OCI-LY1 (cell line): ENCODE measurements at regions not wholly inside any gene's neighbourhood (a gene's known extent, or its start where the extent isn't known, plus 50 kb on each side); places are given as distances from the start of the nearest gene placed in this dataset.

ENCODE experiments used
- H2AFZ ChIP-seq: fragments of 200-600 bp; sonication (generic), shearing (Covaris generic); 2 replicates; pipeline ENCODE4 v1.6.0; 2014; ENCODE audit warnings: antibody characterized with exemption, mild to moderate bottlenecking, low read length
- H3F3A ChIP-seq: fragments of 200-600 bp; sonication (generic), shearing (Covaris generic); 2 replicates; pipeline ENCODE4 v1.6.0; 2014; ENCODE audit warnings: mild to moderate bottlenecking, antibody characterized with exemption, low read length, moderate library complexity; ENCODE audit not compliant: insufficient read depth
- H3K27ac ChIP-seq: fragments of 200-600 bp; sonication (generic); 2 replicates; pipeline ENCODE4 v1.5.1; 2014; ENCODE audit warnings: low read length, mixed run types, mild to moderate bottlenecking, low read depth; ENCODE audit not compliant: poor library complexity, severe bottlenecking
- H3K27me3 ChIP-seq: fragments of 200-600 bp; sonication (generic); 2 replicates; pipeline ENCODE4 v1.6.0; 2014; ENCODE audit warnings: antibody characterized with exemption, mild to moderate bottlenecking, low read length, moderate library complexity; ENCODE audit not compliant: insufficient read depth
- H3K36me3 ChIP-seq: fragments of 200-600 bp; sonication (generic); 2 replicates; pipeline ENCODE4 v1.6.1; 2014; ENCODE audit warnings: mild to moderate bottlenecking, antibody characterized with exemption, low read length, moderate library complexity, mixed read lengths; ENCODE audit not compliant: insufficient read depth
- H3K4me1 ChIP-seq: fragments of 200-600 bp; sonication (generic); 2 replicates; pipeline ENCODE4 v1.5.1; 2014; ENCODE audit warnings: mild to moderate bottlenecking, low read length, moderate library complexity; ENCODE audit not compliant: insufficient read depth, severe bottlenecking
- H3K4me2 ChIP-seq: fragments of 200-600 bp; sonication (generic), shearing (Covaris generic); 2 replicates; pipeline ENCODE4 v1.6.1; 2014; ENCODE audit warnings: low read length
- H3K4me3 ChIP-seq: fragments of 200-600 bp; sonication (generic); 2 replicates; pipeline ENCODE4 v1.5.1; 2014; ENCODE audit warnings: low read length, low read depth, mild to moderate bottlenecking, mixed read lengths; ENCODE audit not compliant: poor library complexity, severe bottlenecking
- H3K79me2 ChIP-seq: fragments of 200-600 bp; shearing (Covaris generic); 2 replicates; pipeline ENCODE4 v1.6.1; 2016; ENCODE audit warnings: mixed run types, low read length, mixed read lengths; ENCODE audit not compliant: insufficient read depth
- H3K9ac ChIP-seq: fragments of 200-600 bp; sonication (generic), shearing (Covaris generic); 2 replicates; pipeline ENCODE4 v1.6.1; 2014; ENCODE audit warnings: mild to moderate bottlenecking, low read length, mixed read lengths
- H3K9me2 ChIP-seq: fragments of 200-600 bp; sonication (generic), shearing (Covaris generic); 2 replicates; pipeline ENCODE4 v1.6.1; 2014; ENCODE audit warnings: low read depth, mild to moderate bottlenecking, low read length, mixed read lengths
- H3K9me3 ChIP-seq: fragments of 200-600 bp; shearing (Covaris generic); 2 replicates; pipeline ENCODE4 v1.6.1; 2014; ENCODE audit warnings: low read length, mixed read lengths
- H4K20me1 ChIP-seq: fragments of 200-600 bp; sonication (generic), shearing (Covaris generic); 2 replicates; pipeline ENCODE4 v1.6.0; 2016; ENCODE audit warnings: mild to moderate bottlenecking, low read length; ENCODE audit not compliant: insufficient read depth
- EZH2 ChIP-seq: fragments of 200-600 bp; sonication (generic), shearing (Covaris generic); IDR thresholded peaks from 2 replicates; pipeline ENCODE4 v1.8.0; 2017; ENCODE audit warnings: borderline replicate concordance, mixed run types, mild to moderate bottlenecking, antibody characterized with exemption, low read length, moderate library complexity, mixed read lengths
- TF ChIP-seq, protein P1 (sequence below): fragments of 200-600 bp; sonication (generic), shearing (Covaris generic); IDR thresholded peaks from 2 replicates; pipeline ENCODE4 v1.5.1; 2017; ENCODE audit warnings: mild to moderate bottlenecking, antibody characterized with exemption, low read length, moderate library complexity, mixed read lengths

- peak overlapping the region; percentile 4; the same call in 1 of the 2 replicates for H3K9ac ChIP-seq
- peak overlapping the region; percentile 56; the same call in 1 of the 2 replicates for H3K4me2 ChIP-seq
- no peaks in the 10 kb centered on the region for H4K20me1 ChIP-seq
- no peak overlapping the region for H3K4me3 ChIP-seq
- H2AFZ ChIP-seq: peak overlapping the region; percentile 44; the same call in 1 of the 2 replicates
- peak overlapping the region; percentile 90 for H3K27ac ChIP-seq
- H3K4me1 ChIP-seq: peaks cover 54% of the 10 kb centered on the region
- H3K36me3 ChIP-seq: no peaks in the 10 kb centered on the region
- H3K27me3 ChIP-seq: no peaks in the 10 kb centered on the region
- no peaks in the 10 kb centered on the region for H3K79me2 ChIP-seq
- no peaks in the 10 kb centered on the region for H3K9me2 ChIP-seq
- H3F3A ChIP-seq: no peaks in the 10 kb centered on the region
- no peaks in the 10 kb centered on the region for H3K9me3 ChIP-seq
- no peak for TF ChIP-seq EZH2
- TF ChIP-seq, protein P1, sequence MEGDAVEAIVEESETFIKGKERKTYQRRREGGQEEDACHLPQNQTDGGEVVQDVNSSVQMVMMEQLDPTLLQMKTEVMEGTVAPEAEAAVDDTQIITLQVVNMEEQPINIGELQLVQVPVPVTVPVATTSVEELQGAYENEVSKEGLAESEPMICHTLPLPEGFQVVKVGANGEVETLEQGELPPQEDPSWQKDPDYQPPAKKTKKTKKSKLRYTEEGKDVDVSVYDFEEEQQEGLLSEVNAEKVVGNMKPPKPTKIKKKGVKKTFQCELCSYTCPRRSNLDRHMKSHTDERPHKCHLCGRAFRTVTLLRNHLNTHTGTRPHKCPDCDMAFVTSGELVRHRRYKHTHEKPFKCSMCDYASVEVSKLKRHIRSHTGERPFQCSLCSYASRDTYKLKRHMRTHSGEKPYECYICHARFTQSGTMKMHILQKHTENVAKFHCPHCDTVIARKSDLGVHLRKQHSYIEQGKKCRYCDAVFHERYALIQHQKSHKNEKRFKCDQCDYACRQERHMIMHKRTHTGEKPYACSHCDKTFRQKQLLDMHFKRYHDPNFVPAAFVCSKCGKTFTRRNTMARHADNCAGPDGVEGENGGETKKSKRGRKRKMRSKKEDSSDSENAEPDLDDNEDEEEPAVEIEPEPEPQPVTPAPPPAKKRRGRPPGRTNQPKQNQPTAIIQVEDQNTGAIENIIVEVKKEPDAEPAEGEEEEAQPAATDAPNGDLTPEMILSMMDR: no peak
Observed at GRCh38 chr5:143594902-143595818, 191.7 kb upstream of the NR3C1 start.

DNA sequence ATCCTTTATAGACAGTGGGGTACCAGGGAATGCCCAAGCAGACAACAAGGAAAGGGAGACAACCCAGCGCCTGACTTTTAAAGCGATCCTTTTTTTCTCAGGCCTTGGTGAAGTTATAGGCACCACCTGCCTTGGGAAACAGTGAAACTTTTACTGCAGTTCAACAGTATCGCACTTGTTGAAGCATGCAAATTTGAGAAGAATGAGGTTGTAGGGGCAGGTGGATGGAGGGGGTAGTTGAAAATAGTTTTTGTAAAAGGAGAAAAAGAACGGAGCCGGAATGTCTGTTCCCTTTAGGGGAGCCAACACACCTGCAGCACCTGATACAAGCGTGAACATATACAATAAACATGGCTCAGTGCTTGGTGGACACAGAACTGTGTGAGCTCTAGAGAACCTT lies 190.2 kb upstream of the NR3C1 start:
- Histone ChIP-seq H3K9me3 (no peaks in the 10 kb centered on the region), H3K36me3 (no peaks in the 10 kb centered on the region), H3K9ac (peak overlapping the region; percentile 47; the same call in 1 of the 2 replicates), H4K20me1 (no peaks in the 10 kb centered on the region), H2AFZ (no peak overlapping the region), H3K9me2 (no peaks in the 10 kb centered on the region), H3K27ac (peak overlapping the region; percentile 90), H3K79me2 (no peaks in the 10 kb centered on the region), H3K4me1 (peaks cover 65% of the 10 kb centered on the region), H3K4me3 (peak overlapping the region; percentile 7), H3K27me3 (no peaks in the 10 kb centered on the region), H3F3A (no peaks in the 10 kb centered on the region), H3K4me2 (peak overlapping the region; percentile 56)
- TF ChIP-seq, protein P1: no peak
- TF ChIP-seq EZH2: no peak

GRCh38 chr5:143592648-143593047 lies 189.2 kb upstream of the NR3C1 start:
- Histone ChIP-seq H3K4me3 (peak overlapping the region; percentile 22), H3K4me2 (peak overlapping the region; percentile 56), H3K9me3 (no peaks in the 10 kb centered on the region), H3K79me2 (no peaks in the 10 kb centered on the region), H3K27me3 (no peaks in the 10 kb centered on the region), H3F3A (no peaks in the 10 kb centered on the region), H3K4me1 (peaks cover 67% of the 10 kb centered on the region), H3K36me3 (no peaks in the 10 kb centered on the region), H3K9ac (peak overlapping the region; percentile 50), H4K20me1 (no peaks in the 10 kb centered on the region), H2AFZ (no peak overlapping the region), H3K27ac (peak overlapping the region; percentile 90), H3K9me2 (no peaks in the 10 kb centered on the region)
- TF ChIP-seq, protein P1: no peak
- TF ChIP-seq EZH2: no peak
